ENCODE measurements at regions not wholly inside any gene's neighbourhood (a gene's known extent, or its start where the extent isn't known, plus 50 kb on each side); places are given as distances from the start of the nearest gene placed in this dataset.
"Not testable (repeated sequence)": the region's sequence is repeated elsewhere in the genome, so short reads cannot be mapped to it uniquely, and the experiment has no call there.

GRCh38 chr5:17828681-17829080 is 194.4 kb downstream of the TAF11L14 start:
- no peak for DNase-seq (ENCODE audit: low read depth)

DNA sequence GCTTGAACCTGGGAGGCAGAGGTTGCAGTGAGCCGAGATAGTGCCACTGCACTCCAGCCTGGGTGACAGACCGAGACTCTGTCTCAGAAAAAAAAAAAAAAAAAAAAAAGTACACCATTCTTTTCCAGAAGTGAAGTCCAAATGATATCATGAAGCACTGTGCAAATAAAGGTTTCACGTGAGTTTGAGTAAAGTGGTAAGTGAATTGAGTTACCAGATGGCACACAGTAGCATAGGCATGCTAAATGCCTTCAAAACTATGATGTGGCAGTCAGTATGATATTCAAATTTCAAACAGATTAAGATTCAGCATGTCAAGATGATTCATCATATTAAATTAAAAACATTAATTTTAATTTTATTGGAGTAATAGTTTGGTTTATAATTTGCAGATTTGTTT is 195.2 kb downstream of the TAF11L14 start:
- DNase-seq (ENCODE audit: low read depth), result no peak

DNA sequence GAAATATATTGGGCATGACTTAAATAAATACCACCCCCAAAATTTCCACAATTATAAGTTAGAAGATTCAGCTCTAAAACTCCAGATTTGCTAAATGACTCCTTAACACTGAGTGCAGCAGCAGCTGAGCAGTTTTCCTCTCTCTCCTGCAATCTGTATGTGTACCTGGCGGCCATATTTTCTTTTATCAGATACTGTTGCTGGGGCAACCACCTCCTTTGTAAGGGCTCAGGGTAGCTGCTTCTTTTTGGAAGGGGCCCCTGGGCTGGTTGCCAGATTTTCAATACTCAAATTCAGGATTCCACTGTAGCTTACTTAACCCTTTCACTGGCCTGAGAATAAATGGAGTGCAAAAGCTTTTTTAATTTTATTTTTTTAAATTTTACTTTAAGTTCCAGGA is 197.0 kb downstream of the TAF11L14 start:
- DNase-seq (ENCODE audit: low read depth), result no peak

DNA sequence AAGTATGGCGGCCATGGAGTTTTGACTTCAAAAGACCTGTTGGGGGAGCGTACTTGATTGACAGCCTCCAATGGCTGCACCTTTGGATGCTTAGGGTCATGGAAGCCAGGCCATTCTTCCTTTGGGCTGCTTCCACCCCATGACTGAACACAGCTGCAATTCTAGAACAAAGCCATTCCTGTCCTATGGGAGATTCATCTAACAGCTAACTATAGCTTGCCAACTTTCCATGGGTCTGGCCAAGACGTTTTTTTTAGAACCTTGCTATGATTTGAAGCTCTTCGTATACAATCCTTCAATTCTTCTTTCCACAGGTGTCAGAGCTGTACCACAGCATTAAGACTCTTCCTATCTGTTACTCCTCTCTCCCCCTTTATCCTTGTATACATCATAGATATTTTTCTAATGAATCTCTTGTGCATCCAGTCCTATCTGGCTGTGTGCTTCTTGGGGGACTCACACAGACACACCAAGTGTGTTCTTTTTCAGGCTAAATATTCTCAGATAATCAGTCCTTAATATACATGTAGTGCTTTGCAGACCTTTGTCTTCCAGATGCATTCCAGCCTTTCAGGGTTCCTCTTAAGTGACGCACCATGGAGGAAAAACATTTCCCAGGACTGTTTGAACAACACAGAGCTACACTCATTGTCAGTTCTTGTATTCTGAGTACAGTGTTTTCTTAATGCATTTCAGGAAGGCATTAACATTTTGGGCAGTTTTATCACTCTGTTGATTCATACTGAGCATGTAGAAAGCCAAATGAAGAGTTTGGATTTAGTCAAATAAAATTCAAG is 198.9 kb downstream of the TAF11L14 start:
- no peak for DNase-seq (ENCODE audit: low read depth)

- DNase-seq (ENCODE audit: low read depth), result no peak
Measured at GRCh38 chr5:17837757-17838156, 203.5 kb downstream of the TAF11L14 start.

- DNase-seq (ENCODE audit: low read depth), result no peak
Measured at GRCh38 chr5:17838469-17838868, 204.2 kb downstream of the TAF11L14 start.

- no peak for DNase-seq (ENCODE audit: low read depth)
Measured at GRCh38 chr5:17839848-17840247, 205.6 kb downstream of the TAF11L14 start.

GRCh38 chr5:17846496-17846895 is 212.2 kb downstream of the TAF11L14 start:
- DNase-seq (ENCODE audit: low read depth), result no peak

DNA sequence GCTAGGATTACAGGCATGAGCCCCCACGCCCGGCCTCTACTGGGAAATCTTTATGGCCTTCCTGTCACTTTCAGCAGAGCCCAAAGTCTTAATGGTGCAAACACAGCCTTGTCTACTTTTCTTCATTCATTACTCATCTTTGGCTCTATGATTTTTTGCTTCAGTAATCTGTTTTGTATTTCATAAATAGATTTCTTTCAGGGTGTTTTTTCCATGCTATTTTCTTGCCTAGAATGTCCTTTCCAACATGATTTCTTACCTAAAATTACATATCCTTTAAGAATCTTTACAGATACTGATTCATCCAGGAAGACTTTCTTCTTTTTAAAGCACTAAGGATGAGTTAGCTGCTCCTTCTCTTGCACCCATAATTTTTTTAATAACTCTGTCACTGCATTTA is 213.0 kb downstream of the TAF11L14 start:
- no peak for DNase-seq (ENCODE audit: low read depth)

DNA sequence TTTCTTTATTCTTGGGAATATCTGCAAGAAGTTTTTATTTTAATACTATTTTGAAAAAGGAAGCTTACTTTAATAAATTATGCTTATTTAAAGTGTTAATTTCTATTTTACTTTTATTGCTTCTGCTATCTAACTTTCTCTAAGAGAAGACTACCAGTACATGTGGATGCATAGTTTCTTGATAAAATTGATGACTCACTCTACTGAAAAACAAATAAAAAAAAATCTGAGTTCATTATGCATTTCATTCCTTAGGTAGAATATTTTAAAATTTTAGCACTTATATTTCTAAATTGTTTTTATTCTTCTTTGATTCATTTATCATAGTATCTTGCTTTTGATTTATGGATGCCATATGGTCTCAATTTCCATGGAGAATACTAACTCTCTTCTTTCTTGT is 217.9 kb downstream of the TAF11L14 start:
- no peak for DNase-seq (ENCODE audit: low read depth)

- DNase-seq (ENCODE audit: low read depth), result no peak
Measured at GRCh38 chr5:17852740-17853139, 218.5 kb downstream of the TAF11L14 start.

DNA sequence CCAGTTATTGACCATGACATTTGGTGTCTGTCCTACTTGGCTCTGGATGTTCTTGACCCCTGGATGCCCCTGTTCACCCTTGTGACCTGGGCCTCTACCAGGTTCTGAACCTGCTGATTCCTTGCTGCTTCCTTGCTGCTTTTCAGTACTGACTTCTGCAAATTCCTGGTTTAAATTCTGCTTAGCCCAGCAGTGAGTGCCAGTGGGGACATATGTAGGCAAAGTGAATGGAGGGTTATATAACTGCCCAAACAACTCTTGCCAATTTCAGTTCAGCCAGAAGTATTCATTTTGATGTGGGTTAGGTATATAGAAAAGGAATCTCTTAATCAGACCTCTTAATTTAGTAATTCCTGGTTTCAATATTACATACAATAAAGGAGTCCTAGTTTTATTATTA is 220.6 kb downstream of the TAF11L14 start:
- DNase-seq (ENCODE audit: low read depth), result no peak

DNA sequence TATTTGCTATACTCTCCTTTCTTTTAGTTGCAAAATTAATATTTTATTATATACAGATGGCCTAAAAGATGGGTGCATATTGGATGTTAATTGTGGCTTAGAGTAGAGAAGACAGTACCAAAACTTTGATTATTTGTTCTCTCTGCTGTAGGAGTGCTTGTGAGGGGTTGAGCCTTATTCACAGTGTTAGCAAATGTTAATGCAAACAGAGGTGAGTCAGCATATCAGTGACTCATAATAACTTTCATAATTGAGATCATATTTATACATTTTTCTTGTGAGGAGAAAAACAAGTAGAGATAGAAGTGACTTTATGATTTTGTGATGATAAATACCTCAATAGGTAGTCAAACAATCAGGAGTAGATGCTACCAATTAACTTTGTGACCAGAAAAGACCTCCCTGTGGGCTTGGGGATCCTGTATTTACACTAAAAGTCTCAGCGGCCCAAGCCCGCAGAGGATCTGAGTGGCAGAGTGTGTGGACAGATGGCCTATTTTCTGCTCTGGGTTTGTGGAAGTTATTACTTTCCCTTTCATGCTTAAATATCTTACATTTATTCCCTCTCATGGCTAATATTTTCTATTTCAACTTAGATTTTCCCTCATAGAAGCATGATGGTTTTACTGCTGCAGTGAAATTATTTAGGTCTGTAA is 226.5 kb downstream of the TAF11L14 start:
- no peak for DNase-seq (ENCODE audit: low read depth)

DNA sequence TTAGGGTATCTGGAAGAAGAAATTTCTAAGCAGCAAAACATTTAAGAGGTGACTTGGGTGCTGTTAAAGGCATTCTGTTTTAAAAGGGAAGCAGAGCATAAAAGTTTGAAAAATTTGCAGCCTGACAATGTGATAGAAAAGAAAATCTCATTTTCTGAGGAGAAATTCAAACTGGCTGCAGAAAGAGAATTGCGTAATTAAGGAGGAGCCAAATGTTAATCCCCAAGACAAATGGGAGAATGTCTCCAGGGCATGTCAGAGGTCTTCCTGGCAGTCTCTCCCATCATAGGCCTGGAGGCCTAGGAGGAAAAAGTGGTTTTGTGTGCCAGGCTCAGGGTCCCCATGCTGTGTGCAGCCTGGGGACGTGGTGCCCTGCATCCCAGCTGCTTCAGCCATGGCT is 230.6 kb downstream of the TAF11L14 start:
- not testable (repeated sequence) for DNase-seq (ENCODE audit: low read depth)

- not testable (repeated sequence) for DNase-seq (ENCODE audit: low read depth)
Measured at GRCh38 chr5:17865966-17866365, 231.7 kb downstream of the TAF11L14 start.

DNA sequence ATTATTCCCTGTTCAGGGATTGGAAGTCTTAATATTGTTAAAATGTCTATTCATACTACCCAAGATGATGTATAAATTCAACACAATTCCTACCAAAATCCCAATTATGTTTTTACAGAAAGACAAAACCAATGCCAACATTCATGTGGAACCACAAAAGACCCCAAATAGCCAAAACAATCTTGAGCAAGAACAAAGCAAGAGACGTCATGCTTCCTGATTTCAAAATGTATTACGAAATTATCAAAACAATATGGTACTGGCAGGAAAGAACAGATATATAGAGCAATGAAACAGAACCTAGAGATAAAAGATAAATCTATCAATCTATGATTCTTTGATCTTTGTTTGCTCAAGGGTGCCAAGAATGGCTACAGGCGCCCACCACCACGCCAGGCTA is 237.9 kb downstream of the TAF11L14 start:
- DNase-seq (ENCODE audit: low read depth), result no peak

DNA sequence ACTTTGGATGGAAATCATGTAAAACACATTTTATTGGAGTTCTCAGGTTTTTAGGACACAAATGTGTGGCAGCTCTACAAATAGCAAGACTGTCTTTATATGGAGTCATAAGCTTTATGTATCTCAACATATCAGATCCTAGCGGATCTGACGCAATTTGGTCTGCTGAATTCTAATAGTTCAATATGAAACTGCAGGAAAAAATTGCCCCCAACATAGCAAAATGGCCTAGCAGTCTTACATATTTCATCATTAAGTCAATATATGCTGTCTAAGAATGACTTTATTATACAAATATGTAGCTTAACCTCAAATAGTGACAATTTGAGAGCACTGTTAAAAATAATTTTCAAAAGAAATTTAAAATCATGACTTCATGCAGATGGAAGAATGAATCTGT is 244.3 kb downstream of the TAF11L14 start:
- no peak for DNase-seq (ENCODE audit: low read depth)

- DNase-seq (ENCODE audit: low read depth), result no peak
Measured at GRCh38 chr5:17879276-17879675, 245.0 kb downstream of the TAF11L14 start.

DNA sequence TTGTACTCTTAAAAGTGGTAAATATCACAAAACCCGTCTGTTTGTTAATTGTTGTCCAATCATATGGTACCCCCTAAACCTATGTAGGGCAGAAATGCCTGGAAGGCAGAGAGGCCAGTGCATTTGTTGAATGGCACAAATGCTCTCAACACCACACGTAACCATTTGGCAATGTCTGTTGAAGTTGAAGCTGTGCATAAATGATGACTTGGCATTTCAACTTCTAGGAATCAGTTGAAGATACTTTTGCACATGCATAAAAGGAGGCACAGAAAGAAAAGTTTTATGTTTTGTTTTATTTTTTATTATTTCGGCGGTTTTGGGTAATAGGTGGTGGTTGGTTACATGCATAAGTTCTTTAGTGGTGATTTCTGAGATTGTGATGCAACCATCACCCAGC is 246.6 kb downstream of the TAF11L14 start:
- DNase-seq (ENCODE audit: low read depth), result no peak

GRCh38 chr5:17882760-17883488 is 248.7 kb downstream of the TAF11L14 start:
- no peak for DNase-seq (ENCODE audit: low read depth)

DNA sequence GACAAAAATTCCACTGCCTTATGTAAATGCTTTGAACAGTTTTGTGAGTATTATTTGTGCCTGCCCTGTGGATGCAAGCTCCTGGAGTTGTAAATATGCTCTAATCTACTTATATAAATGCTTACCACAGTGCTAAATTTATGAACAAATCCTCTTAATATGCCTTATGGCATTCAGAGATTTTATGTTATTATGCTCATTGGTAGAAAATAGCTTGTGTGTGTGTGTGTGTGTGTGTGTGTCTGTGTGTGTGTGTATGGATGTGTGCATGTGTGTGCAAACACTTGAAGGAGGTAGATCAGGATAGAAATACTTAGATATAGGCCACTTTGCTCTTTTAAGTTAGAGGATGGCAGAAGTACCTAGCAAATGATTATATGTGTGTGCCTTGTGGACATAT is 253.9 kb downstream of the TAF11L14 start:
- DNase-seq (ENCODE audit: low read depth), result no peak

- no peak for DNase-seq (ENCODE audit: low read depth)
Measured at GRCh38 chr5:17890501-17890900, 256.2 kb downstream of the TAF11L14 start.

- DNase-seq (ENCODE audit: low read depth), result no peak
Measured at GRCh38 chr5:17891881-17892280, 257.6 kb downstream of the TAF11L14 start.
